ENCODE measurements at regions not wholly inside any gene's neighbourhood (a gene's known extent, or its start where the extent isn't known, plus 50 kb on each side); places are given as distances from the start of the nearest gene placed in this dataset.

DNA sequence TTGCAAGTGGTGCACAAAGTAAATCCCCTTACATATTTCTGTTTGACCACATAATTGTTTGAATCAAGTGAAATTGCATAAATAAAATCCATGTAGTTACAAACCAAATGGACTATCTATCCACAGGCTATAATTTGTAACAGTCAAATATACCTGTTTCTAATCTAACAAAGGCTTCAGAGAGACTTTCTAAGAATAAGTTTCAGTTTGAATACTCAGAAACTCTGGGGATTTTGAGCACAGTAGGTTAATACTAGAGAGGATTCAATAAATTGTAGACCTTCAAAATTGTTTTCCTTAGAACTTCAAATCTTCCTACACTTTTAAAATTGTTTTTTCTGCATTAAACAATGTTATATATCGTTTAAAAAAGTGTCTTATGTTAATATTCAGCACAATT lies 1250.1 kb downstream of the NLGN4X start:
- Histone ChIP-seq H3K4me3 (ENCODE audit: low read depth in 2 of 2, low read length in 1 of 2) (no peak overlapping the region), H3K4me1 (ENCODE audit: control insufficient read depth in 1 of 2, insufficient read depth in 2 of 2, low read depth in 1 of 2, low read length in 1 of 2) (no peaks in the 10 kb centered on the region)

DNA sequence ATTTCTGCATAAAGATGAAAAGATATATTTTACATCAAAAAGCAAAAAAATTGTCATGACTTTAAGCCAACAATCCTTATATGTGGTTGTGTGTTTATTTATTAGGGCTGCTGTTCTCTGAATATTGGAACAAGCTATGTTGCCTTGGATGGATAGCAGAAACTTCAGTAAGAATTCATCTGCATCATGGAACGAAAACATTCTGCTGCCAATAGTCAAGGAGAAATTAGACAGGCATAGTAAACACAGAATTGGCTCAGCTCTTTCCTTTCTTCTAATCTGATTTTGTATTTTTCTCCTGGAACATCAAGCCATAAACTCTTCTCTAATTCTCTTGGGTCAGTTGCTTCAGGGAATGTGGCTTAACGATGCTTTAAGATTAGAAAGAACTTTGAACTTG lies 1257.0 kb downstream of the NLGN4X start:
- no peak overlapping the region for H2AFZ ChIP-seq (ENCODE audit: low read depth)
- no peak overlapping the region for H3K4me3 ChIP-seq (ENCODE audit: low read depth in 2 of 2, low read length in 1 of 2)
- 0% methylated on average over 2 of the region's 2 CpGs for WGBS (ENCODE audit: low lambda C conversion rate)

More for the DNA sequence above, 1250.1 kb downstream of the NLGN4X start:
- Histone ChIP-seq H3K36me3 (replicated peaks in 1 of 2; ENCODE audit: control insufficient read depth in 1 of 2, insufficient read depth in 2 of 2, low read length in 1 of 2) (no peaks in the 10 kb centered on the region), H3K79me2 (ENCODE audit: insufficient read depth) (no peaks in the 10 kb centered on the region), H3K27me3 (ENCODE audit: insufficient read depth) (no peaks in the 10 kb centered on the region), H3K27ac (ENCODE audit: low read depth in 2 of 2, low read length in 1 of 2) (no peak overlapping the region), H3K9ac (no peak overlapping the region), H3K9me2 (no peaks in the 10 kb centered on the region), H3F3A (replicated peaks; ENCODE audit: insufficient read depth) (no peaks in the 10 kb centered on the region), H3K4me2 (no peak overlapping the region), H3K9me3 (no peaks in the 10 kb centered on the region), H2AFZ (ENCODE audit: low read depth) (no peak overlapping the region), H4K20me1 (ENCODE audit: insufficient read depth) (no peaks in the 10 kb centered on the region)
- no peak for DNase-seq
- CTCF ChIA-PET = no interaction called here
- POLR2A ChIA-PET = no interaction called here
- 0% methylated on average over 1 of the region's 1 CpG for WGBS (ENCODE audit: low lambda C conversion rate)
- TF ChIP-seq RAD21 (IDR thresholded peaks at IDR 0.05; ENCODE audit: low read length) = no peak

DNA sequence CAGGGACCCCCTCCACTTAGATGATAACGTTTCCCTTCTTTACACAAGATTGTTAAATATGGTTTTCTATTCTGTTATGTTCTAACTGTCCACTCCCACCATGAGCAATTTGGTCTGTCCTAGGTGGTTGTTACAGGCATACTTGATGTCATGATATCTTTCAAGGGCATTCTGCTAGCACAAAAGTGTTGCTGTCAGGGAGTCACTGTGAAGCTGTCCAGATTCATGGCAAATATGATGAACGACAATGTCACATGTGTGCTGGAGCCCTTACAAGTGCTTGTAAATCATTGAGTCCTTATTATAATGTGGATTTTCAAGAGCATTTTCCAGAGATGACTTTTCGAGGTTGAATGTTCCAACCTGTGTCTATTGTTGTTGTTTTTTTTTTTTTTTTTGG lies 1250.7 kb upstream of the PRKX start:
- Histone ChIP-seq H3K9me3 (no peaks in the 10 kb centered on the region), H3K79me2 (ENCODE audit: insufficient read depth) (no peaks in the 10 kb centered on the region), H3K27ac (ENCODE audit: low read depth in 2 of 2, low read length in 1 of 2) (no peak overlapping the region), H3K4me3 (ENCODE audit: low read depth in 2 of 2, low read length in 1 of 2) (no peak overlapping the region), H4K20me1 (ENCODE audit: insufficient read depth) (no peaks in the 10 kb centered on the region), H3K4me2 (no peak overlapping the region), H3K36me3 (replicated peaks in 1 of 2; ENCODE audit: control insufficient read depth in 1 of 2, insufficient read depth in 2 of 2, low read length in 1 of 2) (no peaks in the 10 kb centered on the region), H3K9me2 (no peaks in the 10 kb centered on the region), H2AFZ (ENCODE audit: low read depth) (no peak overlapping the region), H3K9ac (no peak overlapping the region), H3K4me1 (ENCODE audit: control insufficient read depth in 1 of 2, insufficient read depth in 2 of 2, low read depth in 1 of 2, low read length in 1 of 2) (no peaks in the 10 kb centered on the region), H3K27me3 (ENCODE audit: insufficient read depth) (no peaks in the 10 kb centered on the region), H3F3A (replicated peaks; ENCODE audit: insufficient read depth) (no peaks in the 10 kb centered on the region)
- WGBS (ENCODE audit: low lambda C conversion rate) = 3% methylated on average over 3 of the region's 3 CpGs
- CTCF ChIA-PET = no interaction called here
- DNase-seq = no peak
- POLR2A ChIA-PET = no interaction called here
- TF ChIP-seq TEAD4 (IDR thresholded peaks at IDR 0.05; ENCODE audit: borderline replicate concordance, insufficient read depth) = no peak
- no peak for TF ChIP-seq JUND (IDR thresholded peaks at IDR 0.05)
- TF ChIP-seq, protein P1, sequence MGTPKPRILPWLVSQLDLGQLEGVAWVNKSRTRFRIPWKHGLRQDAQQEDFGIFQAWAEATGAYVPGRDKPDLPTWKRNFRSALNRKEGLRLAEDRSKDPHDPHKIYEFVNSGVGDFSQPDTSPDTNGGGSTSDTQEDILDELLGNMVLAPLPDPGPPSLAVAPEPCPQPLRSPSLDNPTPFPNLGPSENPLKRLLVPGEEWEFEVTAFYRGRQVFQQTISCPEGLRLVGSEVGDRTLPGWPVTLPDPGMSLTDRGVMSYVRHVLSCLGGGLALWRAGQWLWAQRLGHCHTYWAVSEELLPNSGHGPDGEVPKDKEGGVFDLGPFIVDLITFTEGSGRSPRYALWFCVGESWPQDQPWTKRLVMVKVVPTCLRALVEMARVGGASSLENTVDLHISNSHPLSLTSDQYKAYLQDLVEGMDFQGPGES (IDR thresholded peaks at IDR 0.05; ENCODE audit: low read depth, low read length) = no peak
- TF ChIP-seq GATA2 (CRISPR knock-in tag; IDR thresholded peaks at IDR 0.05) = no peak
- no peak for TF ChIP-seq ELF1 (IDR thresholded peaks at IDR 0.05)
- TF ChIP-seq, protein P2, sequence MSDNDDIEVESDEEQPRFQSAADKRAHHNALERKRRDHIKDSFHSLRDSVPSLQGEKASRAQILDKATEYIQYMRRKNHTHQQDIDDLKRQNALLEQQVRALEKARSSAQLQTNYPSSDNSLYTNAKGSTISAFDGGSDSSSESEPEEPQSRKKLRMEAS (IDR thresholded peaks at IDR 0.05; ENCODE audit: low read depth) = no peak
- no peak for TF ChIP-seq SMC3 (IDR thresholded peaks at IDR 0.05; ENCODE audit: low read depth, low read length)
- no peak for TF ChIP-seq GABPA (IDR thresholded peaks at IDR 0.05; ENCODE audit: low read depth)
- no peak for TF ChIP-seq TCF12 (IDR thresholded peaks at IDR 0.05)
- TF ChIP-seq, protein P3, sequence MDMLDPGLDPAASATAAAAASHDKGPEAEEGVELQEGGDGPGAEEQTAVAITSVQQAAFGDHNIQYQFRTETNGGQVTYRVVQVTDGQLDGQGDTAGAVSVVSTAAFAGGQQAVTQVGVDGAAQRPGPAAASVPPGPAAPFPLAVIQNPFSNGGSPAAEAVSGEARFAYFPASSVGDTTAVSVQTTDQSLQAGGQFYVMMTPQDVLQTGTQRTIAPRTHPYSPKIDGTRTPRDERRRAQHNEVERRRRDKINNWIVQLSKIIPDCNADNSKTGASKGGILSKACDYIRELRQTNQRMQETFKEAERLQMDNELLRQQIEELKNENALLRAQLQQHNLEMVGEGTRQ (IDR thresholded peaks at IDR 0.05; ENCODE audit: borderline replicate concordance, low read depth, low read length) = no peak
- no peak for TF ChIP-seq MEF2A (IDR thresholded peaks at IDR 0.05; ENCODE audit: borderline replicate concordance, low read depth)
- TF ChIP-seq YY1 (IDR thresholded peaks at IDR 0.05; ENCODE audit: low read depth) = no peak
- TF ChIP-seq, protein P4, sequence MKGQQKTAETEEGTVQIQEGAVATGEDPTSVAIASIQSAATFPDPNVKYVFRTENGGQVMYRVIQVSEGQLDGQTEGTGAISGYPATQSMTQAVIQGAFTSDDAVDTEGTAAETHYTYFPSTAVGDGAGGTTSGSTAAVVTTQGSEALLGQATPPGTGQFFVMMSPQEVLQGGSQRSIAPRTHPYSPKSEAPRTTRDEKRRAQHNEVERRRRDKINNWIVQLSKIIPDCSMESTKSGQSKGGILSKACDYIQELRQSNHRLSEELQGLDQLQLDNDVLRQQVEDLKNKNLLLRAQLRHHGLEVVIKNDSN (IDR thresholded peaks at IDR 0.05; ENCODE audit: borderline replicate concordance, low read depth) = no peak

More for the DNA sequence above, 1257.0 kb downstream of the NLGN4X start:
- TF ChIP-seq FOSL2 (IDR thresholded peaks at IDR 0.05; ENCODE audit: borderline replicate concordance, low read depth) = no peak
- TF ChIP-seq NRF1 (IDR thresholded peaks at IDR 0.05; ENCODE audit: low read depth, low read length) = no peak
- no peak for TF ChIP-seq ELF1 (IDR thresholded peaks at IDR 0.05)
- TF ChIP-seq, protein P5, sequence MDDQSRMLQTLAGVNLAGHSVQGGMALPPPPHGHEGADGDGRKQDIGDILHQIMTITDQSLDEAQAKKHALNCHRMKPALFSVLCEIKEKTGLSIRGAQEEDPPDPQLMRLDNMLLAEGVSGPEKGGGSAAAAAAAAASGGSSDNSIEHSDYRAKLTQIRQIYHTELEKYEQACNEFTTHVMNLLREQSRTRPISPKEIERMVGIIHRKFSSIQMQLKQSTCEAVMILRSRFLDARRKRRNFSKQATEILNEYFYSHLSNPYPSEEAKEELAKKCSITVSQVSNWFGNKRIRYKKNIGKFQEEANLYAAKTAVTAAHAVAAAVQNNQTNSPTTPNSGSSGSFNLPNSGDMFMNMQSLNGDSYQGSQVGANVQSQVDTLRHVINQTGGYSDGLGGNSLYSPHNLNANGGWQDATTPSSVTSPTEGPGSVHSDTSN (IDR thresholded peaks at IDR 0.05) = no peak
- TF ChIP-seq, protein P6, sequence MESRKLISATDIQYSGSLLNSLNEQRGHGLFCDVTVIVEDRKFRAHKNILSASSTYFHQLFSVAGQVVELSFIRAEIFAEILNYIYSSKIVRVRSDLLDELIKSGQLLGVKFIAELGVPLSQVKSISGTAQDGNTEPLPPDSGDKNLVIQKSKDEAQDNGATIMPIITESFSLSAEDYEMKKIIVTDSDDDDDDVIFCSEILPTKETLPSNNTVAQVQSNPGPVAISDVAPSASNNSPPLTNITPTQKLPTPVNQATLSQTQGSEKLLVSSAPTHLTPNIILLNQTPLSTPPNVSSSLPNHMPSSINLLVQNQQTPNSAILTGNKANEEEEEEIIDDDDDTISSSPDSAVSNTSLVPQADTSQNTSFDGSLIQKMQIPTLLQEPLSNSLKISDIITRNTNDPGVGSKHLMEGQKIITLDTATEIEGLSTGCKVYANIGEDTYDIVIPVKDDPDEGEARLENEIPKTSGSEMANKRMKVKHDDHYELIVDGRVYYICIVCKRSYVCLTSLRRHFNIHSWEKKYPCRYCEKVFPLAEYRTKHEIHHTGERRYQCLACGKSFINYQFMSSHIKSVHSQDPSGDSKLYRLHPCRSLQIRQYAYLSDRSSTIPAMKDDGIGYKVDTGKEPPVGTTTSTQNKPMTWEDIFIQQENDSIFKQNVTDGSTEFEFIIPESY (IDR thresholded peaks at IDR 0.05; ENCODE audit: borderline replicate concordance, low read depth) = no peak
- H3K9me2 ChIP-seq = no peaks in the 10 kb centered on the region
- H3K4me1 ChIP-seq (ENCODE audit: control insufficient read depth in 1 of 2, insufficient read depth in 2 of 2, low read depth in 1 of 2, low read length in 1 of 2) = no peaks in the 10 kb centered on the region
- H3K9ac ChIP-seq = no peak overlapping the region
- no peak for DNase-seq
- CTCF ChIA-PET = no interaction called here
- H3K36me3 ChIP-seq (replicated peaks in 1 of 2; ENCODE audit: control insufficient read depth in 1 of 2, insufficient read depth in 2 of 2, low read length in 1 of 2) = no peaks in the 10 kb centered on the region
- POLR2A ChIA-PET = no interaction called here
- 0 out of 2 replicates have a peak, but pooled peaks cover 4% of the 10 kb centered on the region for H3K9me3 ChIP-seq
- no peaks in the 10 kb centered on the region for H3K79me2 ChIP-seq (ENCODE audit: insufficient read depth)
- H3K4me2 ChIP-seq = no peak overlapping the region
- H4K20me1 ChIP-seq (ENCODE audit: insufficient read depth) = no peaks in the 10 kb centered on the region
- H3K27ac ChIP-seq (ENCODE audit: low read depth in 2 of 2, low read length in 1 of 2) = no peak overlapping the region
- H3F3A ChIP-seq (replicated peaks; ENCODE audit: insufficient read depth) = no peaks in the 10 kb centered on the region
- no peaks in the 10 kb centered on the region for H3K27me3 ChIP-seq (ENCODE audit: insufficient read depth)

Data from SK-N-SH (cell line).